OCI-LY1 (cell line): ENCODE measurements at regions not wholly inside any gene's neighbourhood (a gene's known extent, or its start where the extent isn't known, plus 50 kb on each side); places are given as distances from the start of the nearest gene placed in this dataset.

Experiments
- CTCF ChIP-seq: fragments of 200-600 bp; sonication (generic), shearing (Covaris generic); IDR thresholded peaks from 2 replicates; pipeline ENCODE4 v1.5.1; 2017; ENCODE audit warnings: mild to moderate bottlenecking, antibody characterized with exemption, low read length, moderate library complexity, mixed read lengths
- EZH2 ChIP-seq: fragments of 200-600 bp; sonication (generic), shearing (Covaris generic); IDR thresholded peaks from 2 replicates; pipeline ENCODE4 v1.8.0; 2017; ENCODE audit warnings: borderline replicate concordance, mixed run types, mild to moderate bottlenecking, antibody characterized with exemption, low read length, moderate library complexity, mixed read lengths

- TF ChIP-seq EZH2 (no peak), CTCF (no peak)
Measured at GRCh38 chr19:28638445-28638844, 574.5 kb downstream of the UQCRFS1 start.
